ENCODE measurements at regions not wholly inside any gene's neighbourhood (a gene's known extent, or its start where the extent isn't known, plus 50 kb on each side); places are given as distances from the start of the nearest gene placed in this dataset.

GRCh38 chr5:5676218-5676617 lies 253.7 kb downstream of the ICE1 start:
- Histone ChIP-seq H3K9me3 (replicated peaks; ENCODE audit: low read length) (peaks cover 5% of the 10 kb centered on the region), H3K4me3 (ENCODE audit: low read length) (no peak overlapping the region), H3K4me2 (ENCODE audit: low read length) (no peak overlapping the region), H3K36me3 (ENCODE audit: insufficient read depth, low read length) (no peaks in the 10 kb centered on the region), H3K9ac (ENCODE audit: low read depth, low read length) (no peak overlapping the region), H3K27me3 (ENCODE audit: control insufficient read depth, insufficient read depth, low read length) (no peaks in the 10 kb centered on the region), H3K4me1 (ENCODE audit: control insufficient read depth, insufficient read depth, low read length) (no peaks in the 10 kb centered on the region)

DNA sequence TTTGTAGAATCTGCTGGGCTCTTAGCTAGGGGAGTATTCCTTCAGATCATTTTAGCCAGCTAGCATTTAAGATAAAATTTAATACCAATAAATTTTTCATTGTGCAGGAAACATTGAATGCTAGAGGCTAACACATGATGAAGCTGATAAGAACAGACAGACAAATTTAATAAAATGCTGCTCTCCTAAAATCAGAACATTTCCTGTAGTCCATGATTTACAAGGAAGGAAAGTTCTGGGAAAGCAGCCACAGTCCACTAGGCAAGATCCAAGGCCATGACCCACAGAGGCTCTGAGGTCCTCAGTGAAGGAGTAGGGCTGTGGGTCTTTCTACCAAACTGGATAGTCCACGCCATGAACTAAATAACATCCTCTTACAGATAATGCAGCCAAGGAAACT lies 253.0 kb downstream of the ICE1 start:
- H3K27me3 ChIP-seq (ENCODE audit: control insufficient read depth, insufficient read depth, low read length) = no peaks in the 10 kb centered on the region
- H3K4me1 ChIP-seq (ENCODE audit: control insufficient read depth, insufficient read depth, low read length) = no peaks in the 10 kb centered on the region
- peaks cover 5% of the 10 kb centered on the region for H3K9me3 ChIP-seq (replicated peaks; ENCODE audit: low read length)
- no peaks in the 10 kb centered on the region for H3K36me3 ChIP-seq (ENCODE audit: insufficient read depth, low read length)
- no peak overlapping the region for H3K4me3 ChIP-seq (ENCODE audit: low read length)
- no peak overlapping the region for H3K9ac ChIP-seq (ENCODE audit: low read depth, low read length)
- H3K4me2 ChIP-seq (ENCODE audit: low read length) = no peak overlapping the region

- Histone ChIP-seq H3K9ac (ENCODE audit: low read depth, low read length) (no peak overlapping the region), H3K4me1 (ENCODE audit: control insufficient read depth, insufficient read depth, low read length) (no peaks in the 10 kb centered on the region), H3K9me3 (replicated peaks; ENCODE audit: low read length) (peaks cover 4% of the 10 kb centered on the region), H3K4me3 (ENCODE audit: low read length) (no peak overlapping the region), H3K4me2 (ENCODE audit: low read length) (no peak overlapping the region), H3K27me3 (ENCODE audit: control insufficient read depth, insufficient read depth, low read length) (no peaks in the 10 kb centered on the region), H3K36me3 (ENCODE audit: insufficient read depth, low read length) (no peaks in the 10 kb centered on the region)
Observed at GRCh38 chr5:5671823-5672222, 249.3 kb downstream of the ICE1 start.

DNA sequence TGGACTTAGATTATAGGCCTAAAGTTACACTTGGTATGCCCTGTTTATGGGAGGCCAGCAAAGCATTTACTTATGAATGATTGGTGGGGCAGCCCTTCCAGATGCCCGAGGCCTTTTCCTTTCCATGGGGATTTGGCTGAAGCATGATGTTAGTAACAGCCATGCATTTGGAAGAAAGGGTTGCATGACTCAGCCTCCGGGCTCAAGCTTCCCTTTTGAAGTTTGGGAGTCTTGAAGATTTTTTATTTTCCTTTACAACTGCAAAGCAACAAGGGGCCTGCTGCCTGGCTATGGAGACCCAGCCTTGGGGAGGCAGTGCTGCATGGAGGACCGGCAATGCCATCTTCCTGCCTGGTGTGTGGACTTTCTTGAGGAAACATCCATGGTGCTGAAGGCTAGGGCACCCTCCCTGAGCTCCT lies 244.7 kb downstream of the ICE1 start:
- peaks cover 4% of the 10 kb centered on the region for H3K9me3 ChIP-seq (replicated peaks; ENCODE audit: low read length)
- H3K36me3 ChIP-seq (ENCODE audit: insufficient read depth, low read length) = no peaks in the 10 kb centered on the region
- no peaks in the 10 kb centered on the region for H3K4me1 ChIP-seq (ENCODE audit: control insufficient read depth, insufficient read depth, low read length)
- no peak overlapping the region for H3K4me2 ChIP-seq (ENCODE audit: low read length)
- no peaks in the 10 kb centered on the region for H3K27me3 ChIP-seq (ENCODE audit: control insufficient read depth, insufficient read depth, low read length)
- H3K4me3 ChIP-seq (ENCODE audit: low read length) = no peak overlapping the region
- H3K9ac ChIP-seq (ENCODE audit: low read depth, low read length) = no peak overlapping the region

- H3K9ac ChIP-seq (ENCODE audit: low read depth, low read length) = no peak overlapping the region
- no peaks in the 10 kb centered on the region for H3K4me1 ChIP-seq (ENCODE audit: control insufficient read depth, insufficient read depth, low read length)
- no peak overlapping the region for H3K4me2 ChIP-seq (ENCODE audit: low read length)
- H3K36me3 ChIP-seq (ENCODE audit: insufficient read depth, low read length) = no peaks in the 10 kb centered on the region
- no peak overlapping the region for H3K4me3 ChIP-seq (ENCODE audit: low read length)
- H3K9me3 ChIP-seq (replicated peaks; ENCODE audit: low read length) = peaks cover 4% of the 10 kb centered on the region
- H3K27me3 ChIP-seq (ENCODE audit: control insufficient read depth, insufficient read depth, low read length) = no peaks in the 10 kb centered on the region
Observed at GRCh38 chr5:5666369-5666768, 243.9 kb downstream of the ICE1 start.

- Histone ChIP-seq H3K27me3 (ENCODE audit: control insufficient read depth, insufficient read depth, low read length) (no peaks in the 10 kb centered on the region), H3K36me3 (ENCODE audit: insufficient read depth, low read length) (no peaks in the 10 kb centered on the region), H3K4me1 (ENCODE audit: control insufficient read depth, insufficient read depth, low read length) (no peaks in the 10 kb centered on the region), H3K4me3 (ENCODE audit: low read length) (no peak overlapping the region), H3K9me3 (replicated peaks; ENCODE audit: low read length) (peaks cover 4% of the 10 kb centered on the region), H3K9ac (ENCODE audit: low read depth, low read length) (no peak overlapping the region), H3K4me2 (ENCODE audit: low read length) (no peak overlapping the region)
Observed at GRCh38 chr5:5666076-5666365, 243.5 kb downstream of the ICE1 start.

GRCh38 chr5:5665225-5666075 lies 243.0 kb downstream of the ICE1 start:
- no peaks in the 10 kb centered on the region for H3K27me3 ChIP-seq (ENCODE audit: control insufficient read depth, insufficient read depth, low read length)
- no peak overlapping the region for H3K4me3 ChIP-seq (ENCODE audit: low read length)
- no peaks in the 10 kb centered on the region for H3K4me1 ChIP-seq (ENCODE audit: control insufficient read depth, insufficient read depth, low read length)
- H3K36me3 ChIP-seq (ENCODE audit: insufficient read depth, low read length) = no peaks in the 10 kb centered on the region
- no peak overlapping the region for H3K9ac ChIP-seq (ENCODE audit: low read depth, low read length)
- H3K9me3 ChIP-seq (replicated peaks; ENCODE audit: low read length) = peaks cover 4% of the 10 kb centered on the region
- H3K4me2 ChIP-seq (ENCODE audit: low read length) = no peak overlapping the region

DNA sequence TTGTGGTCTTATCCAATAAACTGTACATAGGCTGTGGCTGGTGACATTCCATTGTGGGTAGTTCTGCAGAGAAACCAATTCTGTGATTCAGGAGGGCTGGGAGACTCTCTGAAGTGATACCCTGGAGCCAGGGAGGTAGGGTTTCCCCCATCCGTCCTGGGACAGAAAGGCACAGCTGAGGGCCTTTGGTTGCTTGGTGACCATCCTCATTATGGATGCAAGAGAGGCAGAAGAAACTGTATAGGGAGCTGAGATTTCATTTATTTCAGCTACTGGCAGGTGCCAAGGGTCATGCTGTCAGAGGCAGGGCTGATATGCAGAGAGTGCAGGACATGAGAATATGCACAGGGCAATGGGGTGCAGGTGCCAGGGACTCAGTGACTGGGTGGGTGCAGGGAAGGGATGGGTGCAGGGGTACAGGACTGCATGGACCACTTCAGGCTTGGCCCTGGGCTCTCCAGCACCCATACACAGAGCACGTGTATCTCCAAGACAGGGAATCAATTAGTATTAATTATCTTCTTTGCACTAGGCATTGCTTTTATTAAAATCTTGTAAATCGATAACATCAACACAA lies 236.5 kb downstream of the ICE1 start:
- no peaks in the 10 kb centered on the region for H3K27me3 ChIP-seq (ENCODE audit: control insufficient read depth, insufficient read depth, low read length)
- H3K9ac ChIP-seq (ENCODE audit: low read depth, low read length) = no peak overlapping the region
- H3K4me1 ChIP-seq (ENCODE audit: control insufficient read depth, insufficient read depth, low read length) = no peaks in the 10 kb centered on the region
- H3K4me2 ChIP-seq (ENCODE audit: low read length) = no peak overlapping the region
- no peak overlapping the region for H3K4me3 ChIP-seq (ENCODE audit: low read length)
- no peaks in the 10 kb centered on the region for H3K36me3 ChIP-seq (ENCODE audit: insufficient read depth, low read length)
- no peaks in the 10 kb centered on the region for H3K9me3 ChIP-seq (replicated peaks; ENCODE audit: low read length)

- no peaks in the 10 kb centered on the region for H3K36me3 ChIP-seq (ENCODE audit: insufficient read depth, low read length)
- no peak overlapping the region for H3K4me3 ChIP-seq (ENCODE audit: low read length)
- no peak overlapping the region for H3K4me2 ChIP-seq (ENCODE audit: low read length)
Observed at GRCh38 chr5:5658226-5658625, 235.7 kb downstream of the ICE1 start.

GRCh38 chr5:5652181-5652580 lies 229.7 kb downstream of the ICE1 start:
- Histone ChIP-seq H3K4me1 (ENCODE audit: control insufficient read depth, insufficient read depth, low read length) (no peaks in the 10 kb centered on the region), H3K27me3 (ENCODE audit: control insufficient read depth, insufficient read depth, low read length) (no peaks in the 10 kb centered on the region), H3K4me3 (ENCODE audit: low read length) (no peak overlapping the region), H3K9me3 (replicated peaks; ENCODE audit: low read length) (peaks cover 10% of the 10 kb centered on the region), H3K4me2 (ENCODE audit: low read length) (no peak overlapping the region), H3K9ac (ENCODE audit: low read depth, low read length) (no peak overlapping the region), H3K36me3 (ENCODE audit: insufficient read depth, low read length) (no peaks in the 10 kb centered on the region)

More at GRCh38 chr5:5658226-5658625, 235.7 kb downstream of the ICE1 start:
- Histone ChIP-seq H3K9ac (ENCODE audit: low read depth, low read length) (no peak overlapping the region), H3K27me3 (ENCODE audit: control insufficient read depth, insufficient read depth, low read length) (no peaks in the 10 kb centered on the region), H3K4me1 (ENCODE audit: control insufficient read depth, insufficient read depth, low read length) (no peaks in the 10 kb centered on the region), H3K9me3 (replicated peaks; ENCODE audit: low read length) (no peaks in the 10 kb centered on the region)

DNA sequence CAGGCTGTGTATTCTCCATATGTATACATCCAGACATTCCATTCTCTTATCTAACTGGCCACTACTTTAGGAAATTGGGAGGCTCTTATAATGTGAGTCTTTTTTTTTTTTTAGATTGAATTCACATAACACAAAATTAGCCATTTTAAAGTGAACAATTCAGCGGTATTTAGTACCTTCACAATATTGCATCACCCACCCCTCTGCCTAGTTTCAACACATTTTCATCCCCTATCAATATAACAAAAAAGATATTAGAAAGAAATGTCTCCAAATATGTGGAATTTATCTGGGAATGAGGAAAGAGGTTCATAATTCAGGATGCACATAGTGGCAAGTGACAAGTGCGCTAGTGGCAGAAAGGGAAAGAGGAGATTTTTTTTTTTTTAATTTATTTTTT lies 228.5 kb downstream of the ICE1 start:
- Histone ChIP-seq H3K36me3 (ENCODE audit: insufficient read depth, low read length) (no peaks in the 10 kb centered on the region), H3K4me3 (ENCODE audit: low read length) (no peak overlapping the region), H3K4me2 (ENCODE audit: low read length) (no peak overlapping the region), H3K9ac (ENCODE audit: low read depth, low read length) (no peak overlapping the region), H3K9me3 (replicated peaks; ENCODE audit: low read length) (peaks cover 10% of the 10 kb centered on the region), H3K27me3 (ENCODE audit: control insufficient read depth, insufficient read depth, low read length) (no peaks in the 10 kb centered on the region), H3K4me1 (ENCODE audit: control insufficient read depth, insufficient read depth, low read length) (no peaks in the 10 kb centered on the region)

DNA sequence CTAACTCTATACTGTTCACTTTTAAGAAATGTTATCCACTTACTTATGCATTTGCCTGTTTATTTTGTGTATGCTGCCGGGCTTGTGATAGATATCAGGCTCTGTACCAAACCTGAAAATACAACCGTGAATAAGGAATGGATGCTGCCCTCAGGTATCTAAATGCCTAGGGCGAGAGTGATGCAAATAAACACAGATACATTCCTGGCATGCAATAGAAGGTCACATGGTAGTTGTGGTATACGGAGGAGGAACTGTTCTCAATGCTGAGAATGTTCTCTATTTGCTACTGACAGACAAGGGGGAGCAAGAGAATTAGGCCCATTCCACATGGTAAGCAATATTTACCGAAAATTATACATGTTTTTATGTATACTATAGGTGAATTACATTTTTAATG lies 227.8 kb downstream of the ICE1 start:
- Histone ChIP-seq H3K9me3 (replicated peaks; ENCODE audit: low read length) (peaks cover 10% of the 10 kb centered on the region), H3K4me2 (ENCODE audit: low read length) (no peak overlapping the region), H3K27me3 (ENCODE audit: control insufficient read depth, insufficient read depth, low read length) (no peaks in the 10 kb centered on the region), H3K4me3 (ENCODE audit: low read length) (no peak overlapping the region), H3K36me3 (ENCODE audit: insufficient read depth, low read length) (no peaks in the 10 kb centered on the region), H3K4me1 (ENCODE audit: control insufficient read depth, insufficient read depth, low read length) (no peaks in the 10 kb centered on the region), H3K9ac (ENCODE audit: low read depth, low read length) (no peak overlapping the region)
